Heart left ventricle (tissue), 13 donors: ENCODE measurements at regions not wholly inside any gene's neighbourhood (a gene's known extent, or its start where the extent isn't known, plus 50 kb on each side); places are given as distances from the start of the nearest gene placed in this dataset.

Experiments used
- POLR2A ChIP-seq, 2 donors: fragments of 450-650 bp; IDR thresholded peaks; one replicate each; pipeline ENCODE4 v1.6.1; 2017; ENCODE audit warnings: antibody characterized with exemption in 2 of 2, mild to moderate bottlenecking in 2 of 2, moderate library complexity in 2 of 2
- TF ChIP-seq, protein P1 (sequence below), 12 donors: fragments of 200-600 bp; sonication (generic) in 4 of 12; IDR thresholded peaks; one replicate each; pipeline versions ENCODE4 v1.5.0 to v1.8.0; 2018 to 2022; ENCODE audit warnings: antibody characterized with exemption in 12 of 12, mild to moderate bottlenecking in 5 of 12
- donor health status: ischemic (EF 13 %, LVEDD 7.1; RV severe dilation, severe dysfunction).
- donor health status: DM: no; HTN: yes; CAD: no.
- donor health status: DM: no; HTN: no; CAD: no.
- donor health status: ischemic (EF 25% LVEDD 6.9; RV normal size, moderate dysfunction).
- donor health status: ischemic (EF 25% LVEDD 5.7; RV mildly dilated, moderate dysfunction).
- donor health status: ischemic (EF 35%, LVEDD 5.7; RV mildly dilated, moderate dysfunction).
- donor health status: nonischemic (EF 11% LVEDD 7.7; RV severe dilation, severe dysfunction).
- donor health status: DM: yes; HTN: yes; CAD: no.
- donor health status: PGD.
- donor health status: ischemic (EF 29% LVEDD 5.4; RV normal size, mild dysfunction).
- donor health status: nonischemic (EF 23%, LVEDD 6.1; RV moderate dilation, normal function).

GRCh38 chr4:23718435-23718834 lies 171.4 kb downstream of the PPARGC1A start:
- TF ChIP-seq, protein P1, sequence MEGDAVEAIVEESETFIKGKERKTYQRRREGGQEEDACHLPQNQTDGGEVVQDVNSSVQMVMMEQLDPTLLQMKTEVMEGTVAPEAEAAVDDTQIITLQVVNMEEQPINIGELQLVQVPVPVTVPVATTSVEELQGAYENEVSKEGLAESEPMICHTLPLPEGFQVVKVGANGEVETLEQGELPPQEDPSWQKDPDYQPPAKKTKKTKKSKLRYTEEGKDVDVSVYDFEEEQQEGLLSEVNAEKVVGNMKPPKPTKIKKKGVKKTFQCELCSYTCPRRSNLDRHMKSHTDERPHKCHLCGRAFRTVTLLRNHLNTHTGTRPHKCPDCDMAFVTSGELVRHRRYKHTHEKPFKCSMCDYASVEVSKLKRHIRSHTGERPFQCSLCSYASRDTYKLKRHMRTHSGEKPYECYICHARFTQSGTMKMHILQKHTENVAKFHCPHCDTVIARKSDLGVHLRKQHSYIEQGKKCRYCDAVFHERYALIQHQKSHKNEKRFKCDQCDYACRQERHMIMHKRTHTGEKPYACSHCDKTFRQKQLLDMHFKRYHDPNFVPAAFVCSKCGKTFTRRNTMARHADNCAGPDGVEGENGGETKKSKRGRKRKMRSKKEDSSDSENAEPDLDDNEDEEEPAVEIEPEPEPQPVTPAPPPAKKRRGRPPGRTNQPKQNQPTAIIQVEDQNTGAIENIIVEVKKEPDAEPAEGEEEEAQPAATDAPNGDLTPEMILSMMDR (IDR thresholded peaks at IDR 0.05): no peak
- TF ChIP-seq POLR2A (IDR thresholded peaks at IDR 0.05): no peak
